Gastroesophageal sphincter (tissue), 3 donors: ENCODE measurements at regions not wholly inside any gene's neighbourhood (a gene's known extent, or its start where the extent isn't known, plus 50 kb on each side); places are given as distances from the start of the nearest gene placed in this dataset.

Source experiments
- POLR2AphosphoS5 ChIP-seq: sonication (generic); formaldehyde crosslinking; IDR thresholded peaks from one replicate; pipeline ENCODE4 v1.6.1; 2017; ENCODE audit warnings: antibody characterized with exemption
- TF ChIP-seq, protein P1 (sequence below), 4 experiments: fragments of 200-600 bp in 2 of 4; fragments of 450-650 bp in 2 of 4; sonication (generic) in 1 of 4; IDR thresholded peaks; one replicate each; pipeline ENCODE4 v1.5.1; 2017 to 2019; ENCODE audit warnings: antibody characterized with exemption in 4 of 4, mild to moderate bottlenecking in 2 of 4, moderate library complexity in 2 of 4

DNA sequence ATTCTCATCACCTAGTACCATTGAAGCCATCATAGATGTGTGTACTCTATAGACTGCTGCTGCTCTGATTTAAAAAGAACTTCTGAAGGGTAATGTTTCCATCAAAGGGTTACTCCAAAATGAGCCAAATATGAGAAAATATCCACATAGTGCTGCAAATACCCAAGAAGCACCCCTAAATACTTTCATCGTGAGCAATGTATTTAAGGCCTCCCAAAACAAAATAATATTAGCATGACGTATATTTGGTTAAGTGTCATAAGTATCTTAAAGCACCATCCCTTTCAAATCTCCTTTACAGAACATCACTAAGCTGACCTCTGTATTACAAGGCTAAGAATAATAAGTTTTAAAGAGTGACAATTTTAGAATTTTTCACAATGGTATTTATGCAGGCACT, 421.8 kb downstream of the MTRR start:
- TF ChIP-seq, protein P1, sequence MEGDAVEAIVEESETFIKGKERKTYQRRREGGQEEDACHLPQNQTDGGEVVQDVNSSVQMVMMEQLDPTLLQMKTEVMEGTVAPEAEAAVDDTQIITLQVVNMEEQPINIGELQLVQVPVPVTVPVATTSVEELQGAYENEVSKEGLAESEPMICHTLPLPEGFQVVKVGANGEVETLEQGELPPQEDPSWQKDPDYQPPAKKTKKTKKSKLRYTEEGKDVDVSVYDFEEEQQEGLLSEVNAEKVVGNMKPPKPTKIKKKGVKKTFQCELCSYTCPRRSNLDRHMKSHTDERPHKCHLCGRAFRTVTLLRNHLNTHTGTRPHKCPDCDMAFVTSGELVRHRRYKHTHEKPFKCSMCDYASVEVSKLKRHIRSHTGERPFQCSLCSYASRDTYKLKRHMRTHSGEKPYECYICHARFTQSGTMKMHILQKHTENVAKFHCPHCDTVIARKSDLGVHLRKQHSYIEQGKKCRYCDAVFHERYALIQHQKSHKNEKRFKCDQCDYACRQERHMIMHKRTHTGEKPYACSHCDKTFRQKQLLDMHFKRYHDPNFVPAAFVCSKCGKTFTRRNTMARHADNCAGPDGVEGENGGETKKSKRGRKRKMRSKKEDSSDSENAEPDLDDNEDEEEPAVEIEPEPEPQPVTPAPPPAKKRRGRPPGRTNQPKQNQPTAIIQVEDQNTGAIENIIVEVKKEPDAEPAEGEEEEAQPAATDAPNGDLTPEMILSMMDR (IDR thresholded peaks at IDR 0.05), result no peak
- TF ChIP-seq POLR2AphosphoS5, result no peak
